ENCODE measurements at regions not wholly inside any gene's neighbourhood (a gene's known extent, or its start where the extent isn't known, plus 50 kb on each side); places are given as distances from the start of the nearest gene placed in this dataset.

DNA sequence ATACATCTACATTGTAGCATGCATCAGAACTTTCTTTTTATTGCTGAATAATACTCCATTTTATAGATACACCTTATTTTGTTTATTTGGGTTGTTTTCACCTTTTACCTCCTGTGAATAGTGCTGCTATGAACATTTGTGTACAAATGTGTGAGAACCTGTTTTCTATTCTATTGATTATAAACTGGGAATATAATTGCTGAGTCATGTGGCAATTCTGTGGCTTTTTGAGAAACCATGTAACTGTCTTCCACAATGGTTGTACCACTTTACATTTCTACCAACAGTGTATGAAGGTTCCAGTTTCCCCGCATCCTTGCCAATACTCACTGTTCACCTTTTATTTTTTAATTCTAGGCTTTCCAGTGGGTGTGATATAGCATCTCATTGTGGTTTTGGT is 138.6 kb upstream of the MBL2 start:
- H3K4me3 ChIP-seq (ENCODE audit: extremely low read depth, insufficient read depth, low read length, poor library complexity, severe bottlenecking), result no peak overlapping the region
- WGBS, 2 experiments (ENCODE audit: insufficient coverage in 2 of 2), result no CpG with 5 or more reads among the region's 1 CpG
- H3K36me3 ChIP-seq (ENCODE audit: control insufficient read depth, insufficient read depth, low read length), result no peaks in the 10 kb centered on the region
- no peaks in the 10 kb centered on the region for H3K9me3 ChIP-seq (ENCODE audit: control insufficient read depth, low read length)
- H3K27ac ChIP-seq (ENCODE audit: low read depth, low read length, severe bottlenecking), result no peak overlapping the region
- H3K4me1 ChIP-seq (ENCODE audit: control insufficient read depth, insufficient read depth, low read length, poor library complexity, severe bottlenecking), result no peaks in the 10 kb centered on the region

DNA sequence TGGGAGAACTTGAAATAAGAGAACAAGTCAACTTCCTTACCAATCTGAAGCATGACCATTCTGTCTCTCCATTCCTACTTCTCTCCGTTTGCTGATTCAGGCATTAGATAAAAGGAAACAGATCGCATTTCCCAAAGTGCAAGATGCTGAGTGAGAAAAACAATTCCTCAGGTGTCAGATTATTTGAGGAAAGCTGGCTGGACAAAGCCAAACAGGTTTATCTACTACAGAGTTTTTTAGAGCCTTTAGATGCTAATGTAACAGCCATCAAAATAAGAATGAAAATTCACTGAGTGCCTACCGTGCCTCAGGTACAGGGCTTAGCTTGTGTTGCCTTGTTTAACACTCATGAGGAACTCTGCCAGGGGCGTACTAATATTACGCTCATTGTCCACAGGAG is 135.9 kb upstream of the MBL2 start:
- no peaks in the 10 kb centered on the region for H3K4me1 ChIP-seq (ENCODE audit: control insufficient read depth, insufficient read depth, low read length, poor library complexity, severe bottlenecking)
- no peaks in the 10 kb centered on the region for H3K36me3 ChIP-seq (ENCODE audit: control insufficient read depth, insufficient read depth, low read length)
- H3K27ac ChIP-seq (ENCODE audit: low read depth, low read length, severe bottlenecking), result no peak overlapping the region
- H3K4me3 ChIP-seq (ENCODE audit: extremely low read depth, insufficient read depth, low read length, poor library complexity, severe bottlenecking), result no peak overlapping the region
- H3K9me3 ChIP-seq (ENCODE audit: control insufficient read depth, low read length), result no peaks in the 10 kb centered on the region
- WGBS, 2 experiments (ENCODE audit: insufficient coverage in 2 of 2), result 65 to 87% methylated on average over 3 to 4 of the region's 5 CpGs

DNA sequence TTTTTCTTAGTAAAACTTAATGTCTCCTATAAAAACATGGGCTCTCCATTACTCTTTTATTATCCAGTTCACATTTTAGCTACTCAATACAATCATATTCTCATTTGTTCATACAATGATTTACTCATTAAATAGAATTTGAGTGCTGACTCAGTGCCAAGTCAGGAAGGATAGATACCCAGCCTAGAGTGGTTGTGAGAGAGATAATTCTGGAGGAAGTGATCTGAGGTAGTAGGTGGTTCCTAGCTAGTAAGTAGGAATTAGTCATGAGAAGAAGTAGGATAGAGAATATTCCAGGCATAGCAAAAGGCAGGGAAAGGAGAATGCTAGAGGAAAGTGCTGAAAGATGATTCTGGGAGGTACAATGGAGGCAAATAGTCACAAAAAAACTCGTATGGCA is 133.5 kb upstream of the MBL2 start:
- H3K36me3 ChIP-seq (ENCODE audit: control insufficient read depth, insufficient read depth, low read length), result no peaks in the 10 kb centered on the region
- H3K4me3 ChIP-seq (ENCODE audit: extremely low read depth, insufficient read depth, low read length, poor library complexity, severe bottlenecking), result no peak overlapping the region
- H3K4me1 ChIP-seq (ENCODE audit: control insufficient read depth, insufficient read depth, low read length, poor library complexity, severe bottlenecking), result no peaks in the 10 kb centered on the region
- H3K9me3 ChIP-seq (ENCODE audit: control insufficient read depth, low read length), result no peaks in the 10 kb centered on the region
- H3K27ac ChIP-seq (ENCODE audit: low read depth, low read length, severe bottlenecking), result no peak overlapping the region
- 100% methylated on average over 1 of the region's 1 CpG for WGBS, 2 experiments (ENCODE audit: insufficient coverage in 2 of 2)

DNA sequence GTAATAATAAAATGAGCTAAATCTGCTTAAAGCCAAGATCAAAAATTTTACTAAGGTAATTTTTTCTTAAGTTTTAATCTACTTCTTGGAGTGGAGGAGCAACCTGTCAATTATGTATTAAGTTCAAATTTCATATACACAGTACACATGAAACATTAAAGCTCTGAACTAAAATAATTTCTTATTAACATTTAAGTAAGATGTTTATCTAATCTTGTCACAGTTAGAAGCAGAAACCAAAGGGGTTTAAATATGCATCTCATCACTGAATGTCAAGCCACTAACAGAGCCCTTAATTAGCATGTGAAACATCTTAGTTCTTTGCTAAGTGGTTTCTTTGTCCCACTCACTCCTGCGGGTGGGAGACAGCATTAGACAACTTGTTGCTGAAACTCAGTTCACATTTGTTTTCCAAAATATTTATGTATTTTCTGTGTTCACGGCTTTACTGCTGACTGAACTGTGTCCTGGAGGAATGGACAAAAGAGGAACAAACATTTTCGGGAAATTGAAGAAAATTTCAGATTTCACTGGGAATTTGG is 130.9 kb upstream of the MBL2 start:
- H3K4me3 ChIP-seq (ENCODE audit: extremely low read depth, insufficient read depth, low read length, poor library complexity, severe bottlenecking), result no peak overlapping the region
- WGBS, 2 experiments (ENCODE audit: insufficient coverage in 2 of 2), result 0% methylated on average over 1 of the region's 3 CpGs; no CpG with 5 or more reads in 1 of the 2 experiments
- H3K36me3 ChIP-seq (ENCODE audit: control insufficient read depth, insufficient read depth, low read length), result no peaks in the 10 kb centered on the region
- no peaks in the 10 kb centered on the region for H3K4me1 ChIP-seq (ENCODE audit: control insufficient read depth, insufficient read depth, low read length, poor library complexity, severe bottlenecking)
- H3K27ac ChIP-seq (ENCODE audit: low read depth, low read length, severe bottlenecking), result no peak overlapping the region
- H3K9me3 ChIP-seq (ENCODE audit: control insufficient read depth, low read length), result no peaks in the 10 kb centered on the region

DNA sequence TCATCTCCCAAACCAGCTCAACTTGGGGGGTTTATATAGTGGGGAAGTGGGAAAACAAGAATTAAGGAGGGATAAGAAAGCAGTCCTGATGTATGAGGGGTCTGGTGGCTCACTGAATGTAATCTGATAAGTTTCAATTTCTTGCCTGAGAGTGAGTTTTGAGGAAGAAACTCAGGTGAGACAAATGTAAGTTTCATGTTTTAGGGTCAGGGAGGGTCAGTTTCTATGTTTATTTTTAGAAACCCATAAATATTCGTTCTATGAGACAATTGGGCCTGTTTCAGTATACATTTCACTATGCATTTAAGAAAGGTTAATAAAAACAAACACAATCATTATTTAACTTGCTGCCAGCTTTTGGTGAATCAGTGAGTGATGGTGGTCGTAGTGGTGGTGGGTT is 128.0 kb upstream of the MBL2 start:
- Histone ChIP-seq H3K36me3 (ENCODE audit: control insufficient read depth, insufficient read depth, low read length) (no peaks in the 10 kb centered on the region), H3K4me1 (ENCODE audit: control insufficient read depth, insufficient read depth, low read length, poor library complexity, severe bottlenecking) (no peaks in the 10 kb centered on the region), H3K4me3 (ENCODE audit: extremely low read depth, insufficient read depth, low read length, poor library complexity, severe bottlenecking) (no peak overlapping the region), H3K27ac (ENCODE audit: low read depth, low read length, severe bottlenecking) (no peak overlapping the region), H3K9me3 (ENCODE audit: control insufficient read depth, low read length) (no peaks in the 10 kb centered on the region)
- no CpG with 5 or more reads among the region's 2 CpGs for WGBS, 2 experiments (ENCODE audit: insufficient coverage in 2 of 2)

DNA sequence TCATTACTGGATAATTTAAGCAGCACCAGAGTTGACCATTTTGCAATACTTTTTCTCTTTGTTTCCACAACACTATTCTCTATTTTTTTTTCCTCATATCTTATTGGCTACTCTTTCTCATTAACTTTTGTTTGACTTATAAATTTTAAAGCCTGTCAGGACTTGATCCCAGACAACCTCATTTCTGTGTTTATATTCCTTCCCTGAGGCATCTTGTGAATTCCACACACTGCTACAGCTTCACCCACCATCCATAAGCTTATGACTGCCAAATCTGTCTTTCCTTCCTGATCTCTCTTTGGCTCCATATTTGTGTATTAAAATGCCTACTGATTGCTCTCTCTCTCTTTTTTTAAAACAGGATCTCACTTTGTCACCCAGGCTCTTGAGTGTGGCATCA is 124.6 kb upstream of the MBL2 start:
- Histone ChIP-seq H3K4me3 (ENCODE audit: extremely low read depth, insufficient read depth, low read length, poor library complexity, severe bottlenecking) (no peak overlapping the region), H3K27ac (ENCODE audit: low read depth, low read length, severe bottlenecking) (no peak overlapping the region), H3K9me3 (ENCODE audit: control insufficient read depth, low read length) (no peaks in the 10 kb centered on the region), H3K36me3 (ENCODE audit: control insufficient read depth, insufficient read depth, low read length) (no peaks in the 10 kb centered on the region), H3K4me1 (ENCODE audit: control insufficient read depth, insufficient read depth, low read length, poor library complexity, severe bottlenecking) (no peaks in the 10 kb centered on the region)

DNA sequence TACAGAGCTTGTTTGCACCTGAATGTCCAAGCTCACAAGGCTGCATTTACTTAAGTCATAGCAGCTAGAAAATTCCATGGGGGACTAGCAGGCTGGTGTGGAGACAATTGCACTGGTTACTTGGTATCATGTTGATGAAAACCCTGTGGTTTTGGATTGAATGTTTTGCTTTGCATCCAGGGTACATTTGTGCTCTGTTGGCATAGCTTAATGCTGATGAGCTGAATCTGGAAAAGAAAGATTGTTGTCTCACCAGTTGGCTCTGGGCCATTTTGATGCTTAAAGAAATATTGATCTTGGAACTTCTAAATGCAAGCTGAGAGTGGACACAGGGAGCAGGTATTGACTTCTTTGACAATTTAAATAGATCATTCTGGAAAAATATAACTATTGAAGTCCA is 122.5 kb upstream of the MBL2 start:
- Histone ChIP-seq H3K4me3 (ENCODE audit: extremely low read depth, insufficient read depth, low read length, poor library complexity, severe bottlenecking) (no peak overlapping the region), H3K4me1 (ENCODE audit: control insufficient read depth, insufficient read depth, low read length, poor library complexity, severe bottlenecking) (no peaks in the 10 kb centered on the region), H3K36me3 (ENCODE audit: control insufficient read depth, insufficient read depth, low read length) (no peaks in the 10 kb centered on the region), H3K9me3 (ENCODE audit: control insufficient read depth, low read length) (no peaks in the 10 kb centered on the region), H3K27ac (ENCODE audit: low read depth, low read length, severe bottlenecking) (no peak overlapping the region)

DNA sequence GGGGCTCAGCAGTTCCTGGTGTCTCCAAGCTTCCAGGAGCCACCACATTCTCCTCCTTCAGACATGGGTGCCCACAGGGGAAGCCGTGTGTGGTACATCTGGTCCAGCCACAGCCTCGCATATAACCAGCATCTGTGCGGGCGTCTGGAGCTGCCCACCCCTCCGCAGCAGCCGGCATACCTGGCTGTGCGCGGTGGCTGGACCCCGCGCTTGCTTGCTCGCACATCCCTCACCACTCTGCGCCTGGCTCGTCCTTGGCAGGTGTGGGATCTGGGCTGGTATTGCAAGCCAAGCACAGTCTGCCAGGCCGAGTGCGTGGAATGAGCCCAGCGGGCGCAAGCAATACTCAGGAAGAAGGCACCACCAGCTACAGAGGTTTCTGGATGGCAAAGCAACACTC is 117.7 kb upstream of the MBL2 start:
- H3K9me3 ChIP-seq (ENCODE audit: control insufficient read depth, low read length), result no peaks in the 10 kb centered on the region
- H3K36me3 ChIP-seq (ENCODE audit: control insufficient read depth, insufficient read depth, low read length), result no peaks in the 10 kb centered on the region
- H3K4me3 ChIP-seq (ENCODE audit: extremely low read depth, insufficient read depth, low read length, poor library complexity, severe bottlenecking), result no peak overlapping the region
- WGBS, 2 experiments (ENCODE audit: insufficient coverage in 2 of 2), result 89 to 95% methylated on average over 5 to 11 of the region's 17 CpGs
- no peaks in the 10 kb centered on the region for H3K4me1 ChIP-seq (ENCODE audit: control insufficient read depth, insufficient read depth, low read length, poor library complexity, severe bottlenecking)
- H3K27ac ChIP-seq (ENCODE audit: low read depth, low read length, severe bottlenecking), result no peak overlapping the region

DNA sequence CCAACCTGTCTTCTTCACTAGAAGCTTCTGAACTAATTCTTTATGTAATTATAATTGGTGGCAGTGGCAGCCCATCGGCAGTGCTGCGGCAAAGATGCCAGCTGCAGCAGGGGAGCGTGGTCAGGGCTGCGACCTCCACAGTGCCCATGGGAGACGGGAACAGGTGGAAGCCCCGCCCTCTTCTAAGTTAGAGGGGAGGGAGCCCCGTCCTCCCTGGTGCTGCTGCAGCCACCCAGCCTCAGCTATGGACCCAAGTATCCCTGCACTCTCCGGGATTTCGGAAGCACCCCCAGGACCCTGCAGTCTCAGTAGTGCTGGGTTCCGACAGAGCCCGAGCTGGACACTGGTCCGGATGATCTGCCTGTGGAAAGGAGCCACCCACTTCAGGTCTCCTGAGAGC is 117.0 kb upstream of the MBL2 start:
- H3K4me1 ChIP-seq (ENCODE audit: control insufficient read depth, insufficient read depth, low read length, poor library complexity, severe bottlenecking), result no peaks in the 10 kb centered on the region
- H3K27ac ChIP-seq (ENCODE audit: low read depth, low read length, severe bottlenecking), result no peak overlapping the region
- 92 to 99% methylated on average over 10 to 11 of the region's 12 CpGs for WGBS, 2 experiments (ENCODE audit: insufficient coverage in 2 of 2)
- H3K4me3 ChIP-seq (ENCODE audit: extremely low read depth, insufficient read depth, low read length, poor library complexity, severe bottlenecking), result no peak overlapping the region
- no peaks in the 10 kb centered on the region for H3K9me3 ChIP-seq (ENCODE audit: control insufficient read depth, low read length)
- H3K36me3 ChIP-seq (ENCODE audit: control insufficient read depth, insufficient read depth, low read length), result no peaks in the 10 kb centered on the region

DNA sequence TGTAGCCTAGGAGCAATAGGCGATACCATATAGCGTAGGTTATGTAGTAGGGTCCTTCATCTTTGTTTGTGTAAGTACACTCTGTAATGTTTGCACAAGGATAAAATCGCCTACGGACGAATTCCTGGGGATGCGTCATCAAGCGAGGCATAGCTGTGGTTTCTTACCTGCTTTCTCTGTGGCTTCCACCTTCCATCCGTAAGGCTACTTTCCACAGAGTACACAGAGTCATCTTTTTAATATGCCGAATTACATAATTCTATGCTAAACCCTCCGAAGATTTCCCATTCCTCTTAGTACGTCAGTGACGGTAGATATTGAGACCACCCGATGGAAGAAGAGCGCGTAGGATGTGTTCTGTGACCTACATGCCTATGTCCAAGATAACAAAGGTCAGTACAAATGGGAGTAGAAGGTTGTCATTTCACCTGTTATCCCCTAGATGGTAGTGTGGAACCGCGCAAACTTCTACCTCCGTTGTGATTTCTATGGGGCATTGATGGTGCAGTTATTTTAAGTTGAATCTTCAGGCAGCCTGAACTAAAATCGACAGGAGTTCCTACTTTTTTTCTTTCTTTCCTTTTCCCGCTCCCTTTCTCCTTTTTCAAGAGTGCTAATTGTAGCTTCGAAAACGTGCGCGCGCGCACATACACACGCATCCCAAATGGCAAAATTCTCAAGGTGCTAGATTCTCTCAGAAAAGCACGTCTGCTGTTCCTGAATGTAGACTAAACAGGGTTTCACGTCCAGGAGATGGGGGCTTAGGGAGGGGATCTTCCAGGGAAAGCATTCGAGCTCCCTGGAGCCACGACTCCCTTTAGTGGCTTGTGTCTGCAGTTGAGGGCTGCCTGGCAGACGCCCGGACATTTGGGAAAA is 111.7 kb upstream of the MBL2 start:
- Histone ChIP-seq H3K4me3 (ENCODE audit: extremely low read depth, insufficient read depth, low read length, poor library complexity, severe bottlenecking) (no peak overlapping the region), H3K27ac (ENCODE audit: low read depth, low read length, severe bottlenecking) (no peak overlapping the region)
- 48 to 51% methylated on average over 23 to 26 of the region's 33 CpGs for WGBS, 2 experiments (ENCODE audit: insufficient coverage in 2 of 2)

DNA sequence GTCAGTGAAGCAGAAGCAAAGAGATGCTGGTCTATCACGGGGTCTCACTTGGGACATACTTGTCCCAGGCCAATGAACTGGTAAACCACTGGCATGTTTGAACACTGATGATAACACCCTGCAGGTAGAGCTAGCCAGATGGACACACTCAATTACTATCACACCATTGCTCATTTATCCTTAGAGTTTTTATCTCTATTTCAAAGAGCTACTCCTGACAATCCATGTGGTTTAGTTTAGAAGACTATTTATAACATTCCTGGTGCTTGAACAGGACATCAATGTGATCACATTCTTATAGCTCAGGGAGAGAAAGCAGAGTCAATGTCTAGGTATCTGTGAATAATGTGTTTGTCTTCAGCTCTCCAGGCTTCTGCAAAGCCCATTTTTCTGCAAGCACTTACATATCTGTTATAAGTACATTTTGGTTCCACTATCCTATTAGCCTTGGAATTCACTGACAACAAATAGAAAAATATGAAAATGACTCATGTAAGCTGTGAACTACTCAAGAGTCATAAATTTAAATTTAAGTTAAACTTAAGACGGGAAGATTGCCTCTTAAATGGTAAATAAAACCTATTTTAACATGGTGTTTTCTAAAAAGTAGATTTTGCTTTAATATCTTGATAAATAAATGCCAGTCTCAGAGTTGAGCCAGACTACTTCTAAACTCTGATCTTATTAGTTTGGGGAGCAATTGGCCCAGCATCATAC is 106.7 kb upstream of the MBL2 start:
- no peaks in the 10 kb centered on the region for H3K9me3 ChIP-seq (ENCODE audit: control insufficient read depth, low read length)
- 95 to 100% methylated on average over 1 of the region's 2 CpGs for WGBS, 2 experiments (ENCODE audit: insufficient coverage in 2 of 2)
- H3K36me3 ChIP-seq (ENCODE audit: control insufficient read depth, insufficient read depth, low read length), result no peaks in the 10 kb centered on the region
- H3K27ac ChIP-seq (ENCODE audit: low read depth, low read length, severe bottlenecking), result no peak overlapping the region
- H3K4me1 ChIP-seq (ENCODE audit: control insufficient read depth, insufficient read depth, low read length, poor library complexity, severe bottlenecking), result peaks cover 6% of the 10 kb centered on the region
- no peak overlapping the region for H3K4me3 ChIP-seq (ENCODE audit: extremely low read depth, insufficient read depth, low read length, poor library complexity, severe bottlenecking)

More for the DNA sequence above, 111.7 kb upstream of the MBL2 start:
- Histone ChIP-seq H3K4me1 (ENCODE audit: control insufficient read depth, insufficient read depth, low read length, poor library complexity, severe bottlenecking) (peaks cover 6% of the 10 kb centered on the region), H3K36me3 (ENCODE audit: control insufficient read depth, insufficient read depth, low read length) (no peaks in the 10 kb centered on the region), H3K9me3 (ENCODE audit: control insufficient read depth, low read length) (no peaks in the 10 kb centered on the region)
